Neural progenitor cell (in vitro differentiated cells): ENCODE measurements at regions not wholly inside any gene's neighbourhood (a gene's known extent, or its start where the extent isn't known, plus 50 kb on each side); places are given as distances from the start of the nearest gene placed in this dataset.

Source experiments
- DNase-seq: peaks from one replicate; pipeline ENCODE4 v3.0.0-alpha.2; 2016; ENCODE audit warnings: low spot score
- H2AFZ ChIP-seq: fragments of 200-600 bp; sonication (generic); replicated peaks from 2 replicates; pipeline ENCODE4 v1.6.1; 2016; ENCODE audit warnings: antibody characterized with exemption
- H3F3A ChIP-seq: fragments of 200-600 bp; sonication (generic); 2 replicates; pipeline ENCODE4 v1.6.1; 2016; ENCODE audit warnings: antibody characterized with exemption, low read depth
- H3K27ac ChIP-seq: fragments of 200-600 bp; sonication (generic); 2 replicates; pipeline ENCODE4 v1.5.1; 2016; ENCODE audit warnings: mild to moderate bottlenecking
- H3K27me3 ChIP-seq: fragments of 200-600 bp; sonication (generic); 2 replicates; pipeline ENCODE4 v1.6.1; 2016; ENCODE audit warnings: mild to moderate bottlenecking, moderate library complexity
- H3K36me3 ChIP-seq: fragments of 200-600 bp; sonication (generic); 2 replicates; pipeline ENCODE4 v1.5.1; 2016
- H3K4me1 ChIP-seq: fragments of 200-600 bp; sonication (generic); 2 replicates; pipeline ENCODE4 v1.6.1; 2016; ENCODE audit warnings: mixed run types
- H3K4me2 ChIP-seq: fragments of 200-600 bp; sonication (generic); 2 replicates; pipeline ENCODE4 v1.6.1; 2016
- H3K4me3 ChIP-seq: fragments of 200-600 bp; sonication (generic); 2 replicates; pipeline ENCODE4 v1.5.1; 2016
- H3K79me2 ChIP-seq: fragments of 200-600 bp; sonication (generic); 2 replicates; pipeline ENCODE4 v1.6.1; 2016; ENCODE audit warnings: low read depth
- H3K9ac ChIP-seq: fragments of 200-600 bp; sonication (generic); 2 replicates; pipeline ENCODE4 v1.6.1; 2016
- H3K9me3 ChIP-seq: fragments of 200-600 bp; sonication (generic); 2 replicates; pipeline ENCODE4 v1.5.1; 2016; ENCODE audit warnings: low read depth
- H4K20me1 ChIP-seq: fragments of 200-600 bp; sonication (generic); 2 replicates; pipeline ENCODE4 v1.6.1; 2016; ENCODE audit warnings: low read depth
- H3K27ac Mint-ChIP-seq: 3 replicates; pipeline ENCODE4 v1.8.0; 2021; ENCODE audit warnings: mixed read lengths
- H3K27me3 Mint-ChIP-seq: 2 replicates; pipeline ENCODE4 v1.8.0; 2022; ENCODE audit warnings: low read depth, mild to moderate bottlenecking, inconsistent platforms, moderate library complexity, mixed read lengths; ENCODE audit not compliant: insufficient read depth
- H3K36me3 Mint-ChIP-seq: 3 replicates; pipeline ENCODE4 v1.8.0; 2021; ENCODE audit warnings: mixed read lengths
- H3K4me1 Mint-ChIP-seq: 3 replicates; pipeline ENCODE4 v1.8.0; 2021; ENCODE audit warnings: mixed read lengths
- H3K4me3 Mint-ChIP-seq: 3 replicates; pipeline ENCODE4 v1.8.0; 2021; ENCODE audit warnings: mild to moderate bottlenecking, moderate library complexity, mixed read lengths
- H3K9me3 Mint-ChIP-seq: 3 replicates; pipeline ENCODE4 v1.8.0; 2020; ENCODE audit warnings: mixed read lengths
- CTCF ChIP-seq: fragments of 200-600 bp; sonication (generic); IDR thresholded peaks from 2 replicates; pipeline ENCODE4 v1.5.1; 2017; ENCODE audit warnings: antibody characterized with exemption, mild to moderate bottlenecking
- EZH2 ChIP-seq: fragments of 200-600 bp; sonication (generic); IDR thresholded peaks from 2 replicates; pipeline ENCODE4 v1.6.1; 2017; ENCODE audit warnings: antibody characterized with exemption, mild to moderate bottlenecking, moderate library complexity
- EZH2phosphoT487 ChIP-seq: fragments of 200-600 bp; sonication (generic); IDR thresholded peaks from 2 replicates; pipeline ENCODE4 v1.6.1; 2017; ENCODE audit warnings: antibody characterized with exemption

- Mint-ChIP-seq H3K4me1 (no peaks in the 10 kb centered on the region), H3K9me3 (no peaks in the 10 kb centered on the region), H3K36me3 (no peaks in the 10 kb centered on the region), H3K27ac (no peak overlapping the region), H3K4me3 (no peak overlapping the region), H3K27me3 (no peaks in the 10 kb centered on the region)
- H4K20me1 ChIP-seq = no peaks in the 10 kb centered on the region
- no peak overlapping the region for H3K4me3 ChIP-seq
- H3K9ac ChIP-seq = no peak overlapping the region
- no peak overlapping the region for H2AFZ ChIP-seq
- no peak overlapping the region for H3K27ac ChIP-seq
- H3K9me3 ChIP-seq = no peaks in the 10 kb centered on the region
- no peaks in the 10 kb centered on the region for H3K36me3 ChIP-seq
- TF ChIP-seq CTCF (no peak), EZH2 (no peak), EZH2phosphoT487 (no peak)
- no peaks in the 10 kb centered on the region for H3K4me1 ChIP-seq
- H3K79me2 ChIP-seq = no peaks in the 10 kb centered on the region
- no peaks in the 10 kb centered on the region for H3F3A ChIP-seq
- H3K27me3 ChIP-seq = no peaks in the 10 kb centered on the region
- H3K4me2 ChIP-seq = no peak overlapping the region
- no peak for DNase-seq
Observed at GRCh38 chr4:71978210-71978835, 53.5 kb upstream of the NPFFR2 start.

DNA sequence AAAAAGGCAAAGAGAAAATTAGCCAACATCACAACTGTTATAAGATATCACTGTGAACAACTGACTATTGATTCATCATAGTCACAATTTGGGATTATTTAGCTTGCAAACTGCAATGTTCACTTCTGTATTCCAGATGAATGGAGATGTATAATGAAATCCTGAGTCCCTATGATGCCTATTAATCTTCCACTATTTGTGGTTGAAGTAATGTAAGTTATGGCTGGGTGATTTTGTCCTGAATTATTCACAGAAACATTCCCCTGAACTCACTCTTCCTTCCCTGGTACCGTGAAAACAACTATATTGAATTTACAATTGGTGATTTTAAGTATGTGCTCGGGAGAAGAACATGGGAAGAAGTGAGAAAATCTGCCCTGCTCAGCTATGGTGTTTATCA is 50.8 kb upstream of the NPFFR2 start:
- H3K4me3 ChIP-seq = no peak overlapping the region
- no peaks in the 10 kb centered on the region for H3K27me3 ChIP-seq
- Mint-ChIP-seq H3K27me3 (no peaks in the 10 kb centered on the region), H3K4me1 (no peaks in the 10 kb centered on the region), H3K27ac (no peak overlapping the region), H3K4me3 (no peak overlapping the region), H3K9me3 (no peaks in the 10 kb centered on the region), H3K36me3 (no peaks in the 10 kb centered on the region)
- no peaks in the 10 kb centered on the region for H3K36me3 ChIP-seq
- no peaks in the 10 kb centered on the region for H3K79me2 ChIP-seq
- DNase-seq = no peak
- H3K9ac ChIP-seq = no peak overlapping the region
- no peaks in the 10 kb centered on the region for H3K9me3 ChIP-seq
- H4K20me1 ChIP-seq = no peaks in the 10 kb centered on the region
- TF ChIP-seq CTCF = no peak
- no peak for TF ChIP-seq EZH2phosphoT487
- no peak for TF ChIP-seq EZH2
- no peak overlapping the region for H2AFZ ChIP-seq
- H3K4me2 ChIP-seq = no peak overlapping the region
- no peaks in the 10 kb centered on the region for H3F3A ChIP-seq
- no peak overlapping the region for H3K27ac ChIP-seq
- no peaks in the 10 kb centered on the region for H3K4me1 ChIP-seq
